ENCODE measurements at regions not wholly inside any gene's neighbourhood (a gene's known extent, or its start where the extent isn't known, plus 50 kb on each side); places are given as distances from the start of the nearest gene placed in this dataset.

DNA sequence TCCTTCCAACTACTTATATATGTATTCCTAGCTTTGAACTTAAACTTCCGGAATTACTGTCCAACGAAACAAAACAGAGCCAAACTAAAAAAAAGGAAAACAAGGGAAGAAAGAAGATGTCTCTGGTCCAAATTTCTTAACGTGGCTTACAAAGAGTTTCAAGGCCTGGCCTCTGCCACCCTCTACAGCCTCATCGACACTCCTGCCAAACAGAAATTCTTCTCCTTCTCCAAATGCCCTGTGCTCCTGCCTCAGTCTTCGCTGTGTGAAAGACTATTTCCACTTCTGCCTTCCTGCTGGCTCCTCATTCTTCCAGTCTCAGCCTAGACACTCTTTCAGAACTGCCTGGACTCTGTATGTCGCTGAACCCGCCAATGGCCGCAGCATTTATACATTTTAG, 249.2 kb downstream of the TXNL1 start:
- Histone ChIP-seq H4K20me1 (replicated peaks in 1 of 2; ENCODE audit: control insufficient read depth in 1 of 2, insufficient read depth in 2 of 2, low read length in 2 of 2) (no peaks in the 10 kb centered on the region), H3K14ac (ENCODE audit: insufficient read length) (no peak overlapping the region), H3K27me3 (replicated peaks in 1 of 4; ENCODE audit: control insufficient read depth in 3 of 4, extremely low read depth in 1 of 4, insufficient read depth in 3 of 4, low read length in 3 of 4) (no peaks in the 10 kb centered on the region), H2BK20ac (ENCODE audit: low read length) (no peak overlapping the region), H3K9me3 (ENCODE audit: insufficient read depth in 2 of 2, low read depth in 1 of 2, low read length in 1 of 2) (no peaks in the 10 kb centered on the region), H4K5ac (ENCODE audit: insufficient read length, low read depth, low read length) (no peak overlapping the region), H3K4ac (replicated peaks; ENCODE audit: insufficient read length, low read depth, low read length) (no peak overlapping the region), H2BK15ac (ENCODE audit: low read length) (no peak overlapping the region), H2AFZ (ENCODE audit: low read length) (peak overlapping the region; percentile 21; the same call in 1 of the 2 replicates), H3K36me3 (ENCODE audit: control insufficient read depth in 2 of 4, insufficient read depth in 4 of 4, low read length in 3 of 4) (no peaks in the 10 kb centered on the region), H3K27ac (ENCODE audit: low read depth, low read length) (no peak overlapping the region), H3K9ac (replicated peaks in 1 of 4; ENCODE audit: extremely low read depth in 1 of 4, low read depth in 3 of 4, low read length in 3 of 4) (no peak overlapping the region), H3K4me1 (replicated peaks in 1 of 4; ENCODE audit: control insufficient read depth in 3 of 4, insufficient read depth in 4 of 4, low read length in 3 of 4) (no peaks in the 10 kb centered on the region), H2AK5ac (ENCODE audit: low read depth, low read length) (no peak overlapping the region), H4K8ac (ENCODE audit: extremely low read depth, insufficient read depth, low read length) (no peak overlapping the region), H2BK12ac (ENCODE audit: low read depth, low read length) (no peak overlapping the region), H3K79me1 (ENCODE audit: low read depth, low read length) (no peaks in the 10 kb centered on the region), H3K56ac (replicated peaks; ENCODE audit: insufficient read length, low read depth, low read length) (no peak overlapping the region), H3K4me2 (ENCODE audit: insufficient read depth in 1 of 2, low read depth in 2 of 2, low read length in 2 of 2) (no peak overlapping the region), H4K91ac (replicated peaks; ENCODE audit: insufficient read length, low read length) (no peak overlapping the region), H3K23me2 (ENCODE audit: low read depth, low read length) (no peaks in the 10 kb centered on the region), H3K18ac (ENCODE audit: extremely low read depth, low read length) (no peak overlapping the region), H2BK120ac (replicated peaks; ENCODE audit: low read depth, low read length) (no peak overlapping the region), H3K4me3 (ENCODE audit: extremely low read depth in 1 of 4, insufficient read depth in 2 of 4, low read depth in 3 of 4, low read length in 4 of 4) (no peak overlapping the region), H3K79me2 (ENCODE audit: control insufficient read depth in 1 of 2, insufficient read depth in 2 of 2, low read length in 2 of 2) (no peaks in the 10 kb centered on the region), H3K23ac (ENCODE audit: insufficient read length) (no peak overlapping the region), H2BK5ac (ENCODE audit: low read depth, low read length) (no peak overlapping the region)
- no peak for FAIRE-seq
- 94% methylated on average over 8 of the region's 8 CpGs; no CpG with 5 or more reads in 1 of the 2 experiments for WGBS, 2 experiments (ENCODE audit: extremely low coverage in 1 of 2, insufficient coverage in 1 of 2, insufficient read length in 1 of 2, insufficient replicate concordance in 2 of 2, low coverage in 1 of 2, low lambda C conversion rate in 2 of 2, missing lambda C conversion rate in 1 of 2)
- no peak for DNase-seq (ENCODE audit: low read depth in 1 of 2, low spot score in 2 of 2)
- TF ChIP-seq CBX8 (IDR thresholded peaks at IDR 0.05; ENCODE audit: borderline replicate concordance, low read depth, low read length): no peak
- TF ChIP-seq, protein P1, sequence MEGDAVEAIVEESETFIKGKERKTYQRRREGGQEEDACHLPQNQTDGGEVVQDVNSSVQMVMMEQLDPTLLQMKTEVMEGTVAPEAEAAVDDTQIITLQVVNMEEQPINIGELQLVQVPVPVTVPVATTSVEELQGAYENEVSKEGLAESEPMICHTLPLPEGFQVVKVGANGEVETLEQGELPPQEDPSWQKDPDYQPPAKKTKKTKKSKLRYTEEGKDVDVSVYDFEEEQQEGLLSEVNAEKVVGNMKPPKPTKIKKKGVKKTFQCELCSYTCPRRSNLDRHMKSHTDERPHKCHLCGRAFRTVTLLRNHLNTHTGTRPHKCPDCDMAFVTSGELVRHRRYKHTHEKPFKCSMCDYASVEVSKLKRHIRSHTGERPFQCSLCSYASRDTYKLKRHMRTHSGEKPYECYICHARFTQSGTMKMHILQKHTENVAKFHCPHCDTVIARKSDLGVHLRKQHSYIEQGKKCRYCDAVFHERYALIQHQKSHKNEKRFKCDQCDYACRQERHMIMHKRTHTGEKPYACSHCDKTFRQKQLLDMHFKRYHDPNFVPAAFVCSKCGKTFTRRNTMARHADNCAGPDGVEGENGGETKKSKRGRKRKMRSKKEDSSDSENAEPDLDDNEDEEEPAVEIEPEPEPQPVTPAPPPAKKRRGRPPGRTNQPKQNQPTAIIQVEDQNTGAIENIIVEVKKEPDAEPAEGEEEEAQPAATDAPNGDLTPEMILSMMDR (IDR thresholded peaks at IDR 0.05; ENCODE audit: control extremely low read depth in 1 of 3, insufficient read depth in 1 of 3, low read depth in 1 of 3, low read length in 3 of 3): peak in 2 of 3 experiments; percentile 7 to 9; a peak in 2 of 4 replicates
- TF ChIP-seq RAD21 (IDR thresholded peaks at IDR 0.05 in 1 of 2, conservative IDR thresholded peaks at IDR 0.05 in 1 of 2; ENCODE audit: low read depth in 2 of 2, low read length in 2 of 2): peak; percentile 29 to 47; a peak in 3 of 4 replicates
- ChIA-PET POLR2A (ENCODE audit: partially characterized antibody) (no interaction called here), CTCF (ENCODE audit: partially characterized antibody) (no interaction called here)

Data from H1 (cell line).